ENCODE measurements at regions not wholly inside any gene's neighbourhood (a gene's known extent, or its start where the extent isn't known, plus 50 kb on each side); places are given as distances from the start of the nearest gene placed in this dataset.
"Not testable (repeated sequence)": the region's sequence is repeated elsewhere in the genome, so short reads cannot be mapped to it uniquely, and the experiment has no call there.

- not testable (repeated sequence) for TF ChIP-seq YY1 (IDR thresholded peaks at IDR 0.05); CTCF (IDR thresholded peaks at IDR 0.05; ENCODE audit: low read depth, low read length, missing input control)
Measured at GRCh38 chr2:87184260-87184659, 162.6 kb upstream of the PLGLB1 start.
